Breast epithelium (tissue), 3 donors: ENCODE measurements at regions not wholly inside any gene's neighbourhood (a gene's known extent, or its start where the extent isn't known, plus 50 kb on each side); places are given as distances from the start of the nearest gene placed in this dataset.

Experiments
- POLR2AphosphoS5 ChIP-seq, 3 donors: sonication (generic); formaldehyde crosslinking; IDR thresholded peaks; one replicate each; pipeline ENCODE4 v1.6.1; 2017; ENCODE audit warnings: antibody characterized with exemption in 3 of 3
- TF ChIP-seq, protein P1 (sequence below), 3 donors: fragments of 450-650 bp; IDR thresholded peaks; one replicate each; pipeline ENCODE4 v1.5.1; 2016 to 2017; ENCODE audit warnings: antibody characterized with exemption in 3 of 3, mild to moderate bottlenecking in 3 of 3, moderate library complexity in 3 of 3

DNA sequence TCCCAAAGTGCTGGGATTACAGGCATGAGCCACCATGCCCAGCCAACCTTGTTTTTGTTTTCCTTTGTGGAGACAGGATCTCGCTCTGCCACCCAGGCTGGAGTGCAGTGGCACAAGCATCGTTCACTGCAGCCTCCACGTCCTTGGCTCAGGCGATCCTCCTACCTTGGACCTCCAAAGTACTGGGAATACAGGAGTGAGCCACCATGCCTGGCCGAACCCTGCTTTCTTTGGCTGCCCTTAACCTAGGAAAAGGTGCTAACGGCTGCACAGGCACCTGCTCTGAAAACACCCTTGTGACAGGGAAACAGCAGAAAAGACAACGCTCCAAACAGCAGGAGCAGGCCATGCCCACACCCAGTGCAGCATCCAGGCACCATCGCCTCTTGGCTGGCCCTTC, 71.9 kb downstream of the OAT start:
- no peak for TF ChIP-seq POLR2AphosphoS5 (IDR thresholded peaks at IDR 0.05)
- TF ChIP-seq, protein P1, sequence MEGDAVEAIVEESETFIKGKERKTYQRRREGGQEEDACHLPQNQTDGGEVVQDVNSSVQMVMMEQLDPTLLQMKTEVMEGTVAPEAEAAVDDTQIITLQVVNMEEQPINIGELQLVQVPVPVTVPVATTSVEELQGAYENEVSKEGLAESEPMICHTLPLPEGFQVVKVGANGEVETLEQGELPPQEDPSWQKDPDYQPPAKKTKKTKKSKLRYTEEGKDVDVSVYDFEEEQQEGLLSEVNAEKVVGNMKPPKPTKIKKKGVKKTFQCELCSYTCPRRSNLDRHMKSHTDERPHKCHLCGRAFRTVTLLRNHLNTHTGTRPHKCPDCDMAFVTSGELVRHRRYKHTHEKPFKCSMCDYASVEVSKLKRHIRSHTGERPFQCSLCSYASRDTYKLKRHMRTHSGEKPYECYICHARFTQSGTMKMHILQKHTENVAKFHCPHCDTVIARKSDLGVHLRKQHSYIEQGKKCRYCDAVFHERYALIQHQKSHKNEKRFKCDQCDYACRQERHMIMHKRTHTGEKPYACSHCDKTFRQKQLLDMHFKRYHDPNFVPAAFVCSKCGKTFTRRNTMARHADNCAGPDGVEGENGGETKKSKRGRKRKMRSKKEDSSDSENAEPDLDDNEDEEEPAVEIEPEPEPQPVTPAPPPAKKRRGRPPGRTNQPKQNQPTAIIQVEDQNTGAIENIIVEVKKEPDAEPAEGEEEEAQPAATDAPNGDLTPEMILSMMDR (IDR thresholded peaks at IDR 0.05) = no peak
